DMS114 treated with DMSO at 0.1 percent for 48 hours (cell line): ENCODE measurements at regions not wholly inside any gene's neighbourhood (a gene's known extent, or its start where the extent isn't known, plus 50 kb on each side); places are given as distances from the start of the nearest gene placed in this dataset.
"Not testable (repeated sequence)": the region's sequence is repeated elsewhere in the genome, so short reads cannot be mapped to it uniquely, and the experiment has no call there.

Experiments
- DNase-seq: peaks from one replicate; lab custom pipeline; 2025; ENCODE audit not compliant: unreplicated experiment; lab: John Stamatoyannopoulos, UW

DNA sequence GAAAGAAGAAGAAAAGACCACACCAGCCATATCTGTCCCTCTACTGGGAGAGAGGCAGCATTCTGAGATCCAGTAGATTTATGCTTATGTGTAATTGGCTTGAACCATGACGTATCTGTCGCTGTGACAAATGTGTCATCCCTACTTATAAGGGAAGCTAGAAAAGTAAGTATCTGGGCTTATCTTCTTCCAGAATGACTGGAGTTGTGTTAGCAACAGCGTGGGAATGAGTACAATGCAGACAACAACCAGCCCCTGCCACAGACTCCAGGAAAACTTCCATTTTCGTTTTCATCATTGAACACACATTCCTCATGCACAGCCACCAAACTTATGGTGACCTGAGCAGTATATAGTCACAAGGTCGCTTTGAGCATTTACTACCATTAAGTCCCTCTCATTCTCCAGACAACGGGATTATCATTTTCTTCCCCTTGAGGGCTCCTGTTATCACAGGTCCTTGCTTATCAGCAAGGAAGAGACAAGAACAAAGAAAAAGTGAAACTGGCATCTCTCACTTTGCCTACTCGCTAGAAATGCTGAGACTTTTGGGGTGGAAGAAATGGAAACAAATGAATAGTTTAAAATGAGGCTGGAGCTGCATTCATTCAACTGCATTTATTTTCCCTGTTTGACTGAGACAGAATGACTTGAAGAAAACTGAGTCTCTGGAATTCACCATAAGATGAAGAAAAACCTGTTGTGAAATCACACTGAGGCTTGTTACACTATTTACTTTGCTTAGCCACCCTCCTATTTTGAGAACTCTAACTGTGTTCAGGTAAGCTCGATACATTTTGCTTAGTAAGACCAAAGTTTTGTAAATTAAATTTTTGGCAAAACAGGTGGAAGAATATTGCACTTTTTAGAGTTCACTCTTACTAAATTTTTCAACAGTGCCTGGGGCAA is 149.3 kb upstream of the FOXQ1 start:
- DNase-seq, result no peak

DNA sequence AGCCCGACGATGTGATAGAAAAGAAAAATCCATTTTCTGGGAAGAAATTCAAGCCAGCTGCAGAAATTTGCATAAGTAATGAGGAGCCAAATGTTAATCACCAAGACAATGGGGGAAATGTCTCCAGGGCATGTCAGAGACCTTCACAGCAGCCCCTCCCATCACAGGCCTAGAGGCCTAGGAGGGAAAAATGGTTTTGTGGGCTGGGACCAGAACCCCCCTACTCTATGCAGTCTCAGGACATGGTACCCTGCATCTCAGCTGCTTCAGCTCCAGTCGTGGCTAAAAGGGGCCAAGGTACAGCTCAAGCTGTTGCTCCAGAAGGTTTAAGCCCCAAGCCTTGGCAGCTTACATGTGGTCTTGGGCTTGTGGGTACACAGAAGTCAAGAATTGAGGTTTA is 155.5 kb upstream of the FOXQ1 start:
- DNase-seq, result not testable (repeated sequence)

DNA sequence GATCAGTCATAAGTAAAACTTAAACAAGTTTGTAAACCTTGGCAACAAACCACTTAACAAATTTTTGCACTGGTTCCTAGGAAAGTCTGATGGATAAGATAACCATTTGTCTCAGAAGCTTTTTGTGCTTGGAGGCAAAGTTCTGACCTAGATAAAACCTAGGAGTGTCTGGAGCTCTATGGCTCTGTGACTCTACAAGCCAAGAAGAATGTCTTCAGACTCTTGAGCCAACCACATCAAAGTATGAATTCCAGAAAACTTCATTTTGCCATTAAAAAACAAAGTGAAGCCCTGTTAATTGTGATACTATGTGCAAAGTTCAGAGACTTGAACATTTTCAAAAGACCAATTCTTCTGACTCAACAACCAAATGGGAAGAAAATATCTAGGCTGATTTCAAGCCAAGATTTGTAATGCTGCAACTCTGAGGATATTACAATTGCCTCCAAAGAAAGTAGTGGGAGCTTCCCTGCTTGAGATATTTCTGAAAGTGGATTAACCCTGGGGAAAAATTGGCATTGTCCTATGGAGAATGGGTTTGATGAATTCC is 158.1 kb upstream of the FOXQ1 start:
- DNase-seq, result no peak

DNA sequence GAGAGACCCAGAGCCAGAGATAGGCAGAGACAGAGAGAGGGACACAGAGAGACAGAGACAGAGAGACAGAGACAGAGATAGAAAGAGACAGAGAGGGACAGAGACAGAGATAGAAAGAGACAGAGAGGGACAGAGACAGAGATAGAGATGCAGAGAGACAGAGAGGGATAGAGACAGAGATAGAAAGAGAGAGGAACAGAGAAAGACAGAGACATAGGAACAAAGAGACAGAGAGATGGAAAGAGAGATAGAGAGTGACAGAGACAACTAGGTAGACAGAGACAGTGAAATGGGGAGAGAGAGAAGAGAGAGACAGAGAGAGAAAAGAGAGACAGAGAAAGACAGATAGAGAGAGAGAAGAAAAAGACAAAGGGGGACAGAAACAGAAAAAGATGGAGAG is 165.4 kb upstream of the FOXQ1 start:
- no peak for DNase-seq

DNA sequence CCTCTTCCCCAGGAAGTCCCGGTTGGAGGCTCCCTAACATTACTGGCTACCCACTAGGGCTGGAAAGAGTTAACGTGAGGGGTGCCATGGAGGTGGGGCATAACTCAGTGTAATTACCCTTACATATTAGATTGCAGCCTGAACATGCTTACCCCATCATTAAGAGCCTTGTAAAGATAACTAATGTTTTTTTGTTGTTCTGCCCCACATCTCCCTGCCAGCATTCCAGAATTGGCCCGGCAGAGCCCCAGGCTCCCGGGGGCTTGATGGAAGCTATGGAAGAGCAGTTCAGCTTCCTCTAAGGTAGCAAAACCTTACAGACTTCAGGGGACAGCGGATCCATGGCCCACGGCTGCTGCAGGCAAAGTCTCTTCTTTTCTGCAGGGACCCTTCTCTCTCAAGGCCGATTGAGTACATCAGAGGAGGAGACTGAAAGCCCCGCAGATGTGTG is 166.1 kb upstream of the FOXQ1 start:
- DNase-seq, result no peak

DNA sequence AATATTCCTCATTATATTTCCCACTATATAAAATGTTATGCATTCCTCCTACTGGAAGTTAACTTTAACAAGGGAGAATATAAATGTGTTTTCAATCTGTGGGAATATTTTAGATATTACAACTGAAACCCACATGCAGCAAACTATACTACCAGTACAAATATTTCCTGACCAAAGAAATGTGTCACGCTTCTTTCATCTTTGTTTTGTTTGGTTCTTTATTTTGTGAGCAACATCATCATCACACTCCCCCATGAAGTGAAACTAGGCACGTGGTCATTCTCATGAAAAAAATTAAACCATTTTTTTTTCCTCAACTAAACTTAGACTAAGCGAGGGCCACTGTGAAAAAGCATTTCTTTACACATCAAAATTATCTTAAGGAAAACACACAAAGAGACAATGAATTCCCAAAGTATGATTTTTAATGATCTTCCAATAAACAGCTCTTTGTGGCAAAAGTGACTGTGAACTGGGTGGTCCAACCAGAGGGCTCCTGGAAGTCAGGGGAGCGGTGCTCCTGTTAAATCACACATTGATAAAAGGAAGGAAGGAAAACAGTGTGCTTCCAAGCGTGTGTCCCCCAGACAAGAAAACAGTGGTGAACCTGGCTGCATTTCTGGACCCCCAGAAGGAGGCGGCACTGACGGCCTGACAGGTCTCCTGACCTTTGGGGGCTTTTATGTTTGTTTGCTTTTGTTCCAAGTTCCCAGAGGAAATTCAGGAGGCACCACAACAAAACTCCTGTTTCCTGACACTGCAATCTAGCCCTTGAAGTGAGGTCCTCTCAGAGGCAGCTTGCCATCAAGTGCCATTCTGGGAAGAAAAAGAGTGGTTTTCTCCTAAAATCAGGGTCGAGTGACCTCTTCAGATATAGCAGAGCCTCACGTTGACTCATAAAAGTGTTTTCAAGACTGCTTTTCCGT is 166.8 kb upstream of the FOXQ1 start:
- DNase-seq, result no peak

DNA sequence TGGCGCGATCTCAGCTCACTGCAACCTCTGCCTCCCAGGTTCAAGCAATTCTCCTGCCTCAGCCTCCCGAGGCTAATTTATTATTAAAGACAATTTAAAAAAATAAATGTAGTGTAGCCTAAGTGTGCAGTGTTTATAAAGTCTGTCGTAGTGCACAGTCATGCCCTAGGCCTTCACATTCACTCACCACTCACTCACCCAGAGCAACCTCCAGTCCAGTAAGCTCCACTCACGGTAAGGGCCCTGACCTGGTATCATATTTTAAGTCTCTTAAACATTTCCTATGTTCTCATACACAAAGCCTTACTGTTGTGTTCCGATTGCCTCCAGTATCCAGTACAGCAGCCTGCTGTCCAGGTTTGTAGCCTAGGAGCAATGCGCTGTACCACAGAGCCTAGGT is 168.2 kb upstream of the FOXQ1 start:
- DNase-seq, result no peak

DNA sequence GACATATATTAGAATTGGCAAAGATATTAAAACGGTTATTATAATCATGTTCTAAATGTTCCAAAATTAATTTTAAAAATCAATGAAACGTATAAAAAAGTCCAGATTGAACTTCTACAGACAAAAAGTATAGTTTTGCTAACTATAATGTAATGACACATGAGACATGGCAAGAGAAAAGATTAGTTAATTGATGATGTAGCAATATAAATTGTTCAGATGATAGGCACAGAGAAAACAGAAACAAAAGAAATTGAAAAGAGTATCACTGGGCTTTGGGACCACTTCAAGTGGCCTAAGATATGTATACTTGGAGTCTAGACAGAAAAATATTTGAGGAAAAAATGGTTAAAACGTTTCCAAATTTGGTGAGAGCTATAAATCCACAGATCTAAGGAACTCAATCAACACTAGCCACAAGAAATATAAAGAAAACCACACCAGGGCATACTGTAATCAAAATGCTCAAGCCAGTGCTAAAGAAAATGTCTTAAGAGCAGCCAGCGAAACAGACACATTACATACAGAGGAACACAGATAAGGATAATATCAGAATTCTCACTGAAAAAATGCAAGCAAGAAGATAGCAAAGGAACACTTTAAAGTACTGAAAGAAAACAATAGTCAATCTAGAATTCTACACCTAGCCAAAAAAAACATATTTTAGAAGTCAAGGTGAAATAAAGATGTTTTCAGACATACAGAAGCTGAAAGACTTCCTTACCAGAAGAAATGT is 172.6 kb upstream of the FOXQ1 start:
- DNase-seq, result no peak

DNA sequence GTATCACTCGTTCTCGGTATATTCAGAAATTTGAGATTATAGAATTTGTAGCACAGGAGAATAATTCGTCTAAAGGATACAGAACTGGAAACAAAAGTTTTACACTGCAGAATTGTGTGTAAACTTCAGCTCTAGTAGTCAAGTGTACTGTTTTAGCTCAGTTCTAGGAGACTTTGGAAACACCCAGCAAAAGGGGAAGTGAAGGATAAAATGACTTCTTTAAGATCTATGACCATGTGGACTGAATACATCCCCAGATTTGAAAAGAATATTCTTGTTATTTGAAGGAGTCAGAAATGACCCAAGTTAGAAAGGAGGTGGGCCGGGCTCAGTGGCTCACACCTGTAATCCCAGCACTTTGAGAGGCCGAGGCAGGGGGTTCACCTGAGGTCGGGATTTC is 174.0 kb upstream of the FOXQ1 start:
- DNase-seq, result no peak

DNA sequence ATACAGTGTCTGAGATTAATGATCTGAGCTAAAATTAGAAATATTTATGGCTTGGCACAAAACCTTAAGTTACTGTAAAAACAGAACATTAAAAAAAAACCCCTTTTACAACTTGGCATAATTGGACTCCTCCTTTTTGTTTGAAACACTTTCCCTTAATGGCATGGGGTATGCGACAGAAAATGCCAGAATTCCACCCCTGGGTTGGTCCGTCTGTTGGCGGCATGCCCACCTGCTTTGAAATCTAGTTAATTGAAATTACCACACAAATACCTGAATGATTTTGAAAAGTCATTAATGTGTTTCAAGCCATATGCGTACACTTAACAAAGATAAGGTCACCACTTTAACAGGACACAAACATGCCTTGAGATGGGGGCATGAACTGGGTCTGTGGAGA is 175.1 kb upstream of the FOXQ1 start:
- DNase-seq, result no peak

DNA sequence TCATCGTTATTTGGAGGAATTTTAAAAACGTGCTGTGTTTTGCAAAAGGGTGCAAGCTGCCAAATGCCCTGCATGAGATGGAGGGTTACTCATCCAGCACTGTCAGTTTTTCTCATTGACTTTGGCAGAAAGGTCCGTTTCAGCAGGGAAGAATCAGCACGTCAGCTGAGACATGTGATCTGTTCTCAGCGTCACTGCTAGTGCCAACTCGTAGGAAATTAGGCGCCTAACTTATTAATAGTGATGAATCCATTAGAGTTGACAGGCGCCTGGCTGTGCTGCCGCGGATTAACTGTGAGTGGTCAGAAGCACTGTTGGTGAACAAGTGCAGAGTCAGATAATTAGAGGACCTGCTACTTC is 175.5 kb upstream of the FOXQ1 start:
- DNase-seq, result no peak

DNA sequence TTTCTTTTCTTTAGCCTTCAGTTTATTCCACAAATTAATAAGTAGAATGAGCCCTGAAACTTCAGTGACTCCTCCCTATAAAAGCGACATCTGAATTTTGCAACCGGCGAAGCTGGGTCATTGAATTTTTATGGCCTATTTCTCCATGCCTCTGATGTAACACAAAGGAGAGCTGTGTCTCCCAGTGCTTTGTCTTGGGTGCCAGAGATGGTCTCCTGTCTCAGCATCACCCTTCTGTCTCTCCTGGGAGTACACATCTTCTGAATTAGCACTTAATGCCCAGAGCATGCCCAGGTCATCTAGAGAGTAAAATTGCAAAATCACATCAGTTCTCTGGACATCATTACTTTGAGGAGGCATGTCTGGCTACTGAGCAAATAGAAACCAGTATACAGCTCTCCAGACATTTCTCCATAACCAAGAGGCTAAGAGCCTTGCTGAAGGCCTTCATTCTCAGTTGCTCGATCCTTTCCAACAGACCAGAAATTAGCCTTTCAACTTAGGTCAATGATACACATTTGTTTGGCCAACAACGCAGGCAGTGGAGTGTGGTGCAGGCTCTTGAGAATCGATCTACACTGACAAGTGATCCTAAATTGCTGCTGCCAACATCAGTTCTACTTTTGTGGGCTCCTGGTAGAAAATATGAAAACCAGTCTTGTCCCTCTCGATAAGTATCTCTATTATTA is 176.0 kb upstream of the FOXQ1 start:
- DNase-seq, result no peak

DNA sequence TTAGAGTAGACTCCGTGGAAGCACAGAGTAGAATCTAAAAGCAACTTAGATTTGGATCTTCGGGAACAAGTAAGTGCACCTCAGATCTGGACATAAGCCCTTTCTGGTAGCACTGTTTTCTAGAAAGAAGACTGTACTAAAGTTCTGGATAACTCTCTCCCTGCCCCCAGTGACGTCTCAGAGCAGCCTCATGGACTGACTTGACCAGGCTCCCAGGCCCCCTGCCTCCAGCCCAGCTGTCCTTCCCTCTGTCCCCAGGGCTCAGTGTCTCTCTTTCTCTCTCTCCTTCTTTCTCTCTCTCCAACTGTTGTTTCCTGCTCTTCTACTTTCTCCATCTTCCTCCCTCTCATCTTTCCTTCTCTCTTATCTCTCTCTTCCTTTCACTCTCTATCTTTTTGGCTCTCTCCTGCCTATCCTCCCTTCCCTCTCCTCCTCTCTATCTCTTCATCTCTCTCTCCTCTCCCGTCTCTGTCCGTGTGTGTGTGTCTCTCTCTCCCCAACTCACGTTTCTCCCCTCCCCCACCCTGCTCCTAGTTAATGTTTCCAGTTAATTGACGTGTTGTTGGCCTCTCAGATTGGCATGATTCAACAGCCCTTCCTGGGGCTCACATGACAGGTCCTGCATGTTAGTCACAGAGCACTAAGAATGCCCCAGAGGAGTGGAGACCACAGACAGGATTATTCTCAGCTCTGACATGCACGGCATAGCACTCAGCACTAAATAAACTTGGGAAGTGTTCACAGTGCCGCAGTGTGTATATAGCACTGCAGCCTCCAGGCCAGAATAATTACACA is 180.4 kb upstream of the FOXQ1 start:
- DNase-seq, result no peak

DNA sequence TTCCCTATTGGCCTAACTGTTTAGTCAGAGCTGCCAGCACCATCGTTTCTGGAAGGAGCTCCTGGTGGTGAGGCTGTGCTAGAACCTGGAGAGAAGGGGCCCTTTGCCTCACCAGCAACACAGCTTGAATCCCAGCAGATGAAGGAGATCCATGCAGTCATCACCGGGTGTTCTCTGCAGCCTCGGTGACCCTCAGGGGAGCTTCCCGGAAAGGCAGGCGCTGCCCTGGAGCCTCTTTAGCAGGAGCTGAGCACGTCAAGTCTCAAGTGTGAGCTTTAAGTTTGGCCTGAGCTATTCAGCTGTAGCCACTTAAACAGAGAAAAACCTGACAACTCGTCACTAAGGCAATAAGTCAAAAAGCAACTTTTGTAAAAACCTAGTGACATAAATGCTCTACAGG is 181.2 kb upstream of the FOXQ1 start:
- DNase-seq, result no peak

DNA sequence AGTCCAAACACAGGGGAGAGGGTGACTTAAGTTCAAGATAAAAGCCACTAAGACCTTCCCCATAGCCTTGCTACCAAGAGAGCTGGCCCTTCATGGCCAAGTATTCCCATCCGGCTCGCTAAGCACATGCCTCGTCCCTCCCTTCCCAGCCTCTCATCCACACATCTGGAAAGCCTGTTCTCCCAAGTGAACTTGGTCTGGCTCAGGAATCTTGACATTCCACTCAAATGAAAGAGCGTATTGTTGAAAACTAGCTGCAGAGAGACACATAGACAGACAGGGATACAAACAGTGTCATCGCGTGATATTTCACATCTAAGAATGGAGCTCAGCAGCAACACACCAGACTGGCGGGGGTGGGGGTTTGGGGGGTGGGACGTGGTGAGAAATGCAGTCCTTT is 182.8 kb upstream of the FOXQ1 start:
- no peak for DNase-seq

DNA sequence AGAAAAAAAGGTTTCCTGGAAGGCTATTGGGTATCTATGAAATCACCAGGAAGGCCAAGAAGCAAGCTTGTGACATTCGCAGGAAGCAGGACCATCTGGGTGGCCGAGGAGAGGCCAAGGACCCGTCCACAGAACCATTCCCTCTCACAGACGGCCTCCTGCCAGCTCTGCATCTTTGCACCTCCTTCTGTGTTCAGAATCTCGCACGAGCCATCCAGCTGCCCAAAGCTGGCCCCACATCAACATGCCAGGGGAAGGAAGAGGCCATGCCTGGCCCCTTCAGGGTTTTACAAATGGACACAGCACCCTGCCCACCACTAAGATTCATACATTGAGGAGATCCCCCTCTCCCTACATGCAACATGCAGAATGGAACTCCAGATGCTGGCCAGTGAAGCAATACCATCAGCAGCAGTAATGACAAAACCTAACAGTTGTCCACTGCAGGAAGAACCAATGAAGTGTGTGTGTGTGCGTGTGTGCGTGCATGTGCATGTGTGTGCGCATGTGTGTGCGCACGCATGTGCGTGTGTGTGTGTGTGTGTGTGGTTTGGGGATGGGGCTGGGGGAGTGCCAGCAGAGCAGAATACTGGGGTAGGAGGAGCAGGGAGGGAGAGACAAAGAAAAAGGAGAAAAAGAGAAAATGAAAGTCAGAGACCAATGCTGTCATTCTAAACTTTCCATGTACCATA is 184.2 kb upstream of the FOXQ1 start:
- DNase-seq, result no peak

DNA sequence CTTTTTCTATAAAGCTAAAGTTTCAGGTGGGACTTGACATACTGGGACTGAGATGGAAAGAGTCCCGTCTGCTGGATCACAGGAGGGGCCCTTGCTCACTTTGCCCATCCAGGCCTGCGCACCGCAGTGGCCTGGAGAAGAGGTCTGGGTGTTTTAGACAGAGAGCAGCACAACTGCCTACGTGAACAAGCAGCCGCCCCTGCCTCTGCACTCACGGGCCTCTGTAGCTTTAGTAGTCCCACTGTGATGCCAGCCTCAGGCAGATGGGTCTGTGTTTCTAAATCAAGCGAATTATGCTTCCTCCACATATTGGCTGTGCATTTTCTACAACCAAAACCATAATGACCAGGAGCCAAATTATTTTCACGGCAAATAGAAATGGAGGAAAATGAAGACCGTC is 184.8 kb upstream of the FOXQ1 start:
- DNase-seq, result no peak

DNA sequence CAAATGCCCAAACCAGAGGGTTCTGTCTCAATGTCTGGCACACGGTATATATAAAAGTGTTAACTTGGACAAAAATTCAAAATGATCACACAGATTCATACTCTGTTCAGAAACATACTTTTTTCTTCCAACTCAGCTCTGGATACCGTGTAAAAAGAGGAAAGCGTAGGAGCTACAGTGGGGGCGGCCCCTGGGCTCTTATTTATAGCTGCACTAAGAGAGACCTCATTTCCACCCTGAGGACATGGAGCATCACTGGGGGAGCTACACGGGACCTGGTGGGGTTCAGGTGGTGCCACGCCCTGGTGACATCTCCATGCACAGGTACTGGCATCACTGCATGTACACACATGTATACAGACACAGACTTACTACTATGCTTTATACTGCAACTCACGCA is 185.9 kb upstream of the FOXQ1 start:
- no peak for DNase-seq

DNA sequence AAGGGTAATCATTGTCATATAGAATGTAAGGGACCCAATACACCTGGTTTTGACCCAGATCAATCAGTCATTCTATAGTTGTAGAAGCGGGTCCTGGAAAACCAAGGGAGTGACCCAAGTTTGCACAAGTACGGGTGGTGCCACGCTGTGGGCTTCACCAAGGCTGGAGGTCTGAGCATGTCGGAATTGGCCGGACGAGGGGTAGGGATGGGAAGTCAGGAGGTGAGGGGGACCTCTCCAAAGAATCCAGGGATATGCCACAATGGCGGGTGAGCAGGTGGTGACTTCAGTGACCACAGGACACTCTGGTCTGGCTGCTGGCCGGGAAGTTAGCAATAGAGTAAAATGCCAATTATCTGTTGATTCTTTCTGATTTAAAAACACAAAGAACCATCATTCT is 186.6 kb upstream of the FOXQ1 start:
- DNase-seq, result no peak
